DMS153 treated with DMSO at 0.1 percent for 48 hours (cell line): ENCODE measurements at regions not wholly inside any gene's neighbourhood (a gene's known extent, or its start where the extent isn't known, plus 50 kb on each side); places are given as distances from the start of the nearest gene placed in this dataset.
A peak's percentile ranks its signal among the peaks of the same experiment; 100 is the strongest.

ENCODE experiments used
- DNase-seq: peaks from one replicate; lab custom pipeline; 2025; ENCODE audit not compliant: unreplicated experiment; lab: John Stamatoyannopoulos, UW

DNA sequence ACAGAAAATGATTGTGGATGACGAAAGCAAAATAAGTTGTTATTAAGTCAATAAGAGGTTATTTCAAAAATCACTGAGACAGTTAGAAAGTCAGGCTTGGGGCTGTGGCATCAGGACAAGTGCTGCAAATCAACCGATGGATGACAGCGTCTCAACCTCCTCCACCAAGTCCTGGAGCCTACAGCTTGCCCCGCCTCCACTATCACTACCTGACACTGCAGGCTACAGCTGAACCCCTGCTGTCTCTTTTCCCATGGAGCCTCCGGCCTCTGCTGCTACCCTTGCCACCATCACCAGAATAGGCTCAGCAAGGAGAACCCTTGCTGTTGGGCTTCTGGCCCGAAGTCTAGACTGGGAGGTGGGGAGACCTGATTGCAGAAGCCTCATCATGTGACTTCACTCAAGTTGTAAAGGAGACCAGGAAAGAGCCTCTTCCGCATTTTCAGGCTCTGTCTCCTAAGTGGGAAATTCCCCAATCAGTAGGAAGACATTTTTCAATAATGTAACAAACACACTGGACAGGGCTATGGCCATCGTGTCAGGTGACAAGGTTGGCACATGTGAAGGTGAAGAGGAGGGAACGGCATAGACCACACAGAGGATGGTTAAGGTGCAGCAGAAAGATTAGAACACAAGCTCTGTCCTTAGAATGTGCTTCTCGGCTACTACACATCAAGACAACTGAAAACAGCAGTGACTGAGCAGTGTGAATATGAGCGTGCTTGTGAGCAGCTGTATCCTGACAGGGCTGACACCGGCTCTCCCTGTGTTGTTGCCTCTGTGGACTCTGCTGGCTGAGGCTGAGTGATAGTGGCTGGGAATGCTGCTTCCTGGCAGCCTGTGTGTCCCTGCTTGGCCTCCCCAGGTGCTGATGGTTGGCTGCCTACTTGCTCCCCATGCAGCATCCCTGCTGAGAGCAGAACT lies 660.7 kb downstream of the PTPRU start:
- no peak for DNase-seq

DNA sequence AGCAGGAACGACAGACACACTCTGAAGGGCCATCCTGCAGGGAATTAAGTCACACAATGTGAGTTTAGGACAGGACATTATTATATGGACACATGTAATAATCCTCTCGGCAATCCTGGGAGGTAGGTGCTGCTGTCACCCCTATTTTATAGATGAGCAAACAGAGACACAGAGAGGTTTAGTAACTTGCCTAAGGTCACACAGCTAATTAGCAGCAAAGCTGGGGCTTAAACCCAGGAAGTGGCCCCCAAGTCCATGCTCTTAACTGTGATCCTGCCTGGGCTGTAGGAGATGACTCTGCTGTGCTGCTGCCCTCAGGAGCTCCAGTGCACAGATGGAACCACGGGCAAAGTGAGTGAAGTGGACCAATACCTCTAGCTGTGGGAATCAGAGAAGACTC lies 660.0 kb downstream of the PTPRU start:
- no peak for DNase-seq

DNA sequence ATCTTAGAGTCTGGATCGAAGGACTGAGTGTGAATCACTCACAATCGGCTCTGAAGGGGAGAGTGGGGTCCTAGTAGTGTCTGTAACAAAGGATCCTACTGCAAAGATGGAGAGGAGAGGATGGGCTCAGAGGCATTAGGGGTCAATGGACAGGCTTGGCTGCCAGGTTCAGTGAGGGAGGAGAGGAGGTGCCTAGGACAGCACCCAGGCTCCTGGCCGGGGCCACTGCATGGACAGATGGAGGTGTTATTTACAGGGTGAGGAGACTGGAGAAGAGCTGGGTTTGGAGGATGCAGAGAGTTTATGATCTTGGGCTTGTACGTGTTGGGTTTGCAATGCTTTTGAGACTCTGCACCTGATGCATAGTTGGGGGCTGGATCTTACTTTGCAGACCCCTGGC lies 658.9 kb downstream of the PTPRU start:
- no peak for DNase-seq

DNA sequence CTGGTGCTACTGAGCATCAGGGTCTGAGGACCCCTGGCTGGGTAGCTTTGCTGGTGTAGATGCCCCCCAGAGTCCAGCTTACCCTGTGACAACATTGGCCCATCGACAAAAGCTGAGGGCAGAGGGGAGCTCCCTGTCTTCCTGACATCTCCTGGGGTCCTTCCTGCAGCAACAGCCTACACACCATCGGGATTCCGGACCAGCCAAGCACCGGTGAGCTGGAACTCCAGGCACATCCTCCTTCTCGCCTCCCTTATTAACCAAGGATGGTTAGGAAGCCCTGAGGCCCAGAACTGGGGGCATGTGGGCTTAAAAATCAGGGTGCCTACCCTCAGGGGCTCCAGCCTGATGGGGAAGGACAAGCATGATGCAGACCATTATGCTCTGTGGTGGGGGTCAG lies 658.0 kb downstream of the PTPRU start:
- DNase-seq = no peak

DNA sequence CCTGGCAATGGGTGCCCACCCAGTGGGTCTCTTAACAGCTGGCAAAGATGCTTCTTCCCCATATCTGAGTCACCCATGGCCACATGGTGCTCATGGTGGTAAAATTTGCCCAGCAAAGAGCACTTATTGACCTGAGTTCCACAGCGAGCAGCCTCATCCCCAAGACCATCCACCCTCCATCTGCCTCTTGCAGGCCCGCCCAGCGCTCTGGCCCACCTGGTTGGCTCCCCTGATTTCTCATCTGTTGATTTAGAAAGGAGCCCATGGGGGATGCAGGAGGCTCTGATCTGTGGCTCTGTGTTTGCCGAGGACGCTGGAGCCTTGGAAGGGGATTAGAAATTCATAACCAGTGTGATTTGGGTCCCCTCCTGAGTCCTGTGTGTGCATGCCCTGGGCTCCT lies 657.5 kb downstream of the PTPRU start:
- no peak for DNase-seq

DNA sequence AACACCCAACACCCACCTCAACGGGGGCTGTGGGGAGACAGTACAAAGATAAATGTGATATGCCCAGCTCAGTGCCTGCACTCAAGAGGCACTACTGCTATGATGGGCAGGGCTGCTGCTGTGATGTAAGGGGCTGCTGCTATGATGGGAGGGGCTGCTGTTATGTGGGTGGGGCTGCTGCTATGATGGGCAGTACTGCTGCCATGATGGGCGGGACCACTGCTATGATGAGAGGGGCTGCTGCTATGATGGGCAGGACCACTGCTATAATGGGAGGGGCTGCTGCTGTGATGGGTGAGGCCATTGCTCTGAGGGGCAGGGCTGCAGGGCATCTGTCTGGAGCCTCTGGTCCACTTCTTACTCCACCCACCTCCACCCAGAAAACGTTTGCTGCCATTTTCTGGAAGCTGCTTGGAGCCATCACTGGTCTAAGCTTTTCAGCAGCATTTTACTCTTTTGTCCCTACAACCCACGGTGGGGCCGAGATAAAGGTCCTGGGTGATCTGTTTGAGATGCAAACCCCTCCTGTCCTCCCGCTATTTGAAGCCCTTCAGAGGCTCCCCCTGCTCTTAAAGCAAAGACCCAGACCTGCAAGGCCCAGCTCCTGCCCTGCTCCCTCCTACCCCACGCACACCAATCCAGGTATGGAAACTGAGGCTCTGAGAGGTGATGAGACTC lies 656.9 kb downstream of the PTPRU start:
- DNase-seq = no peak

GRCh38 chr1:29892247-29892646 lies 655.9 kb downstream of the PTPRU start:
- no peak for DNase-seq

GRCh38 chr1:29890201-29890959 lies 654.1 kb downstream of the PTPRU start:
- DNase-seq = no peak

- no peak for DNase-seq
These were observed 653.5 kb downstream of the PTPRU start for GRCh38 chr1:29889776-29890175.

GRCh38 chr1:29884740-29885139 lies 648.4 kb downstream of the PTPRU start:
- no peak for DNase-seq

DNA sequence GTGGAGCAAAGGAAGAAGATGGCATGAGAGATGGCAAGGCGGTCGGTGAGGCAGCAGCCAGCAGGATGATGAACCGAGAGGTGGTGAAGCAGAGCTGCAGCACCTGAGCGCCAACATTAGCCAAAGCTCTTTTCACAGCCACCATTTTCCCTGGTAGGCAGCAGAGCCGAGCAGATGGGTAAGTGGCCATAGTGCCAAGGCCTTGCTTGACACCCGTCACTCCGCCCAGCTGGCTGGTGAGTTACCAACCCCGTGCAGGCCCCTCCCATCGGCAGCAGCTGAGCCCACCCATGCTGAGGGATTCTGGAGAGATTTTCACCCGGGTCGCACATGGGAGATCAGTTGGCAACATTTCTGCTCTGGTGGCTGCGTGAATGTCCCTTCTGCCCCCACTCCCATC lies 647.7 kb downstream of the PTPRU start:
- no peak for DNase-seq

DNA sequence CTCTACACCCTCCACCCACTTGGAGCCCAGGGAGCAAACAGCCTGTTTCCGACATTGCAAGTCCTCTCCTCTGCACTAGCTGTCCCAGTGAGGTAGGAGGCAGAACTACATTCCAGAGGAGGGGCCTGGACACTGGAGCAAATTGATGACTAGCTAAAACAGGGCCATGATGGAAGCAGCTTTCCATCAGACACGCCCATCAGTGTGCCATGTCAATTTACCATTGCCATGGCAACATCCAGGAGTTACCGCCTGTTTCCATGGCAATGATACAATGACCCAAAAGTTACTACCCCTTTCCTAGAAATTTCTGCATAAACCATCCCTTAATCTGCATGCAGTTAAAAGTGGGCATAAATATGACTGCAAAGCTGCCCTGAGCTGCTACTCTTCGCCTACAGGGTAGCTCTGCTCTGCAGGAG lies 647.1 kb downstream of the PTPRU start:
- no peak for DNase-seq

DNA sequence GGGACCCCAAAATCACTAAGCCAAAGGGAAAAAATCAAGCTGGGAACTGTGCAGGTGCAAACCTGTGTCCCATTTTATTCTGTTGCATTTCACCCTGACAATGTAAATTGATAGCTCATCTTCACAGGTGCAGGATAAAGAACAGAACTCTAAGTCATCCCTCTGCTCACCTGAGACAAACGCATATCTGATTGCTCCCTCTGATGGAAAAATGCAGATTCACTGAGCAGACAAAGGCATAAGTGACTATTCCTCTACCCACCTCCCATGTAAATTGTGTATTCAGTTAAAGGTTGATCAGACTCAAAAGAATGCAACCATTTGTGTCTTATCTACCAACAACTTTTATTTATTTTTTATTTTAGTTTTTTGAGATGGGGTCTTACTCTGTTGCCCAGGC lies 644.2 kb downstream of the PTPRU start:
- no peak for DNase-seq

- no peak for DNase-seq
These were observed 642.9 kb downstream of the PTPRU start for GRCh38 chr1:29879217-29879616.

- DNase-seq = peak; percentile 99
These were observed 642.2 kb downstream of the PTPRU start for GRCh38 chr1:29878501-29878900.

GRCh38 chr1:29876902-29877301 lies 640.6 kb downstream of the PTPRU start:
- DNase-seq = peak; percentile 72

DNA sequence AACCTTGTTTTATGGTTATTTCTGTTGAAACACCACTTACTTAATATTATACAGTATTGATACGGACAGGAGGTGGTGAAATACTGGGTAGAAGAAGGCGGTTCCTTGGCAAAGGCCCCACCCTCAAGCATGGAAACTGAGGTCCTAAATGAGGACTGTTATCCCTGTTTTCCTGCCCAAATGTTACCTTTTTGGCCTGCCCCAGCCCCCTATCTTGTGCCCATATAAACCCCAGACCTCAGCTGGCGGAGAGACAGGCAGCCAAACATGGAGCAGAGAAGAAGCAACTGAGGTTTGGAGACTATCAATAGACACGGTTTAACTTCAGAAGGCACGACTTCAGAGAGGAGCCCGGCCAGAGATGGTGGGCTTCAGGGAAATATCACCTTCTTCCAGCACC lies 640.1 kb downstream of the PTPRU start:
- no peak for DNase-seq

GRCh38 chr1:29875557-29876028 lies 639.3 kb downstream of the PTPRU start:
- DNase-seq = peak; percentile 99

GRCh38 chr1:29870621-29871020 lies 634.3 kb downstream of the PTPRU start:
- no peak for DNase-seq

GRCh38 chr1:29869802-29870201 lies 633.5 kb downstream of the PTPRU start:
- DNase-seq = no peak

- DNase-seq = no peak
These were observed 632.6 kb downstream of the PTPRU start for GRCh38 chr1:29868944-29869343.

DNA sequence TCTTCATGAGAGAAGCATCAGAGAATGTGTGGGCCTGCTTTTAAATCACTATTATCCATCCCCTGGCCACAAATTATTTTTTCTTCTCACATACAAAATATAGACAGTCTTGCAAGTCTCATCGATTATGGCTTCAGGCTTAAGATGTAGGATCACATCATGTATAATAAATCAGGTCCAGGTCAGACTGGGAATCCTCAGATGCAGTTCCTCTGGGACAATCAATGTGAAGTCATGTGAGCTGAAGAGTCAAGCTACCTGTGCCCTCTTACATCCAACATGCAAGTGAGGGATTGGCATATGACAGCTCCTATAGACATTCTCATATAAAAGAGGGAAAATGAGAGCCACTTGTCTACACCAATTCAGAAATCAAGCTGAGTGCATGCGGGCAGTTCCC lies 631.8 kb downstream of the PTPRU start:
- DNase-seq = no peak
